Adrenal gland (tissue), 5 donors: ENCODE measurements at regions not wholly inside any gene's neighbourhood (a gene's known extent, or its start where the extent isn't known, plus 50 kb on each side); places are given as distances from the start of the nearest gene placed in this dataset.

Experiments
- CTCF ChIP-seq, 6 experiments: fragments of 450-650 bp in 4 of 6; fragments of 200-600 bp in 2 of 6; sonication (generic) in 1 of 6; IDR thresholded peaks; 1 replicate in 5 of 6; 2 replicates in 1 of 6; pipeline versions ENCODE4 v1.5.1 to v1.8.0; 2016 to 2021; ENCODE audit warnings: antibody characterized with exemption in 6 of 6, mild to moderate bottlenecking in 2 of 6, moderate library complexity in 1 of 6
- POLR2A ChIP-seq, 2 donors: fragments of 450-650 bp; IDR thresholded peaks; one replicate each; pipeline ENCODE4 v1.6.1; 2017; ENCODE audit warnings: antibody characterized with exemption in 2 of 2, mild to moderate bottlenecking in 2 of 2, moderate library complexity in 1 of 2
- donor health status: DM: no; HTN: no; CAD: no.

GRCh38 chr20:10854976-10855375 lies 181.2 kb upstream of the JAG1 start:
- TF ChIP-seq POLR2A (IDR thresholded peaks at IDR 0.05) (no peak), CTCF (IDR thresholded peaks at IDR 0.05) (no peak)
